Activated naive CD4-positive, alpha-beta T cell treated with anti-CD3 and anti-CD28 coated beads for 36 hours (primary cell): ENCODE measurements at regions not wholly inside any gene's neighbourhood (a gene's known extent, or its start where the extent isn't known, plus 50 kb on each side); places are given as distances from the start of the nearest gene placed in this dataset.

Experiments used
- CTCF ChIA-PET: fragments of 350-600 bp; sonication (Branson Sonifier 250); formaldehyde crosslinking; loops from one replicate; lab custom pipeline; 2021; ENCODE audit warnings: antibody characterized with exemption; lab: Charles Lee
- DNase-seq: peaks from one replicate; pipeline ENCODE4 v3.0.0-alpha.2; 2020
- H3K27ac Mint-ChIP-seq: one replicate; pipeline ENCODE4 v1.8.0; 2021; ENCODE audit warnings: mild to moderate bottlenecking, mixed read lengths
- H3K27me3 Mint-ChIP-seq: one replicate; pipeline ENCODE4 v1.8.0; 2021; ENCODE audit warnings: low read depth, mixed read lengths
- H3K36me3 Mint-ChIP-seq: one replicate; pipeline ENCODE4 v1.8.0; 2021; ENCODE audit warnings: low read depth, mixed read lengths
- H3K4me1 Mint-ChIP-seq: one replicate; pipeline ENCODE4 v1.8.0; 2021; ENCODE audit warnings: low read depth, mixed read lengths
- H3K4me3 Mint-ChIP-seq: one replicate; pipeline ENCODE4 v1.8.0; 2021; ENCODE audit warnings: mild to moderate bottlenecking, moderate library complexity, mixed read lengths
- H3K9me3 Mint-ChIP-seq: one replicate; pipeline ENCODE4 v1.8.0; 2021; ENCODE audit warnings: mixed read lengths
- intact Hi-C: fragments of 100-400 bp; cut with micrococcal nuclease; formaldehyde crosslinking; loops from one replicate; pipeline ENCODE4 v1.15.1; 2023

DNA sequence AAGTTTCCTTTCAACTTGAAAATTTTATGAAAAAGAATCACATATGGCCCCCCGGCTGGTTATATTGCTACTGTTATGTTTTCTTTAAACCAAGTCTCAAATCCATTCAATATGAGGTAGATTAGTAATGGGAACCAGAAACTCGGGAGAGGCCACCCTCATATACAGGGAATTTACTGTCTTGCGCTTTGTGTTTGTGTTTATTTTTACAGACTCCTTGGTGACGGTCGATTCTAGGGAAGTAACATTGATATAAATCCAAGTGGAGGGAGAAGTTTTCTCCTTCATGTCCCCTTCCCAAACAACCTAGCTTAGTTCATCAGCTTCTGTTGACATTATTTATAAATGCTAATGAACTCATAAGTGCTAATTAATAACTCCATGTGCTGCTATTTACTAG, 163.5 kb upstream of the LMO4 start:
- Mint-ChIP-seq H3K27ac (no peak overlapping the region), H3K4me1 (no peaks in the 10 kb centered on the region), H3K9me3 (no peaks in the 10 kb centered on the region), H3K36me3 (no peaks in the 10 kb centered on the region), H3K27me3 (peaks cover 12% of the 10 kb centered on the region), H3K4me3 (no peak overlapping the region)
- DNase-seq: no peak
- intact Hi-C loops: no loop called here
- CTCF ChIA-PET: no interaction called here

DNA sequence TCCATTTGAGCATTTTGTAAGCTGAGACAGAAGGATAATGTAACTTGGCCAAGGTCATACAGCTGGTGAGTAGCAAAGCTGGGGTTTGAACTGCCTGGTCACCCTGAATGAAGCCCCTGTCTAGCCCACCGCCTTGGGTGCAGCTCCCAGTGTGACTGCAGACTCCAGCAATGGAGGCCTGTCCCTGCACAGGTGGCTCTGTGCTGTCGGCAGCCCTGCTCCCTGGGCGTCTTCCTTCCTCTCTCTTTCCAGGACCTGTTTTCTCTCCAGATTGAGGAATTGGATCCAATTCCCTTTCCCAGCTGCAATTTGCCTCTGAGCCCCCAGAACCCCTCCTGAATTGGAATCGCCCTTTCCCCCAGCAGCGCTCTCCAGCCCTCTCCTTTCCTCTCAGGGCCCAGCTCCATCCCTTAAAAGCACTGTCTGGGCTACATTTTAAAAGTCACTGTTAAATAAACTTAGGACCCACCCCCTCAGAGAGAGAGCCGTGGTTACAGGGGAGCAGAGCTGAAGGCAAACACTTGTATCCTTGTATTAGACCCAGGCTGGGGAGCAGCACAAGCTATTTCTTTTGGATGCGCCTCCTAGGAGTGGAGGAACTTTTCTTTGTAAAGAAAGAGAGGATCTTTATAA, 161.4 kb upstream of the LMO4 start:
- Mint-ChIP-seq H3K4me1 (no peaks in the 10 kb centered on the region), H3K27me3 (peaks cover 12% of the 10 kb centered on the region), H3K27ac (no peak overlapping the region), H3K36me3 (no peaks in the 10 kb centered on the region), H3K4me3 (no peak overlapping the region), H3K9me3 (no peaks in the 10 kb centered on the region)
- CTCF ChIA-PET: no interaction called here
- intact Hi-C loops: no loop called here
- no peak for DNase-seq

DNA sequence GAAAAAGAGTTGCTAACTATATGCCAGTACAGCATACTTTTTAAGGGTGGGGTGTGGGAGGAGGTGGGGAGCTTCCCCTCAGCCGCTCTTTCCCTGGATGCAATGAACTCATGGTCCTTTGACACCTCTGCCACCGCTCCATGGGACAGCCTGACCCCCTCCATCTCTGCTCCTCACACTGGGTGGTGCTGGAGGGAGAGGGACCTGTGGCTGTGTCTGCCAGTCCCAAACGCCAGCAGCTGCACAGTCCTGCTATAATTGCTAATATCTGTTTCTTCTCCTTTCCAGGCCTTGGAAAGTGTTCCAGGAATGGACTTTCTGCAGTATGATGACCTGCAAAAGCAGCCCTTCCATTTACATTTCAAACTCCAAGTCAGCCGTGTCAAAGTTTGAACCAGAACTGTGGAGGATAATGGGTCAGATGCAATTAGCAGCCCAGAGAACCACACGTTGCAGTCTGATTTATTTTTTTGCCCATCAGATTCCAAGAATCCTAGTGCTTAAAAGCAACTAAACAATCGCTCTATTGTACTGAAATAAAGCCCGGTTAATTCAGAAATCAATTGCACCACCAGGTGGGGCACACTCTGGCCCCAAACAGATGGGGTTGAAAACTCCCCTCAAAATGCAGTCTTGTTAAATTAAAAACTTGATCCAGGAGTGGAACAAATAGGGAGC, 160.7 kb upstream of the LMO4 start:
- intact Hi-C loops: no loop called here
- peaks cover 12% of the 10 kb centered on the region for H3K27me3 Mint-ChIP-seq
- no peak overlapping the region for H3K4me3 Mint-ChIP-seq
- no peaks in the 10 kb centered on the region for H3K4me1 Mint-ChIP-seq
- H3K27ac Mint-ChIP-seq: no peak overlapping the region
- CTCF ChIA-PET: no interaction called here
- H3K36me3 Mint-ChIP-seq: no peaks in the 10 kb centered on the region
- H3K9me3 Mint-ChIP-seq: no peaks in the 10 kb centered on the region
- no peak for DNase-seq

DNA sequence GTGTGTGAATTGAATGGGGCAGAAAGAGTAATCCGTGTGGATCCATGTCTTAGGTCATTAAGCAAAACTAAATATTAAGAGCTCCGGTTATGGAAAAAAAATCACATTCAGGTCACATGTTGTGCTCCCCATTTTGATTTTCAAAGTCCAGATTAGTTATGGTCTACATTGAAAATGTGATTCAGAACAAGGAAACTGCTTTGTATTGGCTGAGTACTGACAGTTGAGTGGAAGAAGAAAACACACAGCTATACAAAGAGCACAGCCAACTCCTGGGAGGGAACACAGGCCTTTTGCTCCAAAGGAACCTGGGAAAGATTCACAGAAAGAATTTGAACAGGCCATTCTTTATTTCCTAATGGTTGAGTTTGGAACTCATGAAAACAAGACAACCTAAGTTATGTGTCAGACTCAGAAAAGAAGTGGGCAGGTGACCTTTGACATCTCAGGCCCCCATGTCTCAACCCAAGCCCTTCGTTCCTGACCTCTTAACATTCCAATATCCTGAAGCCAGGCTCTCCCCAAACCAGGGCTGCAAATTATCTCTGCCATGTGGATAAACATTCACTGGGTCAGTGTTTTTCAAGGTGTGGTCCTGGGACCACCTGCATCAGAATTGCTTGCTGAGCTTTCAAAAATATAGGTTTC, 159.3 kb upstream of the LMO4 start:
- H3K27ac Mint-ChIP-seq: no peak overlapping the region
- CTCF ChIA-PET: no interaction called here
- intact Hi-C loops: no loop called here

DNA sequence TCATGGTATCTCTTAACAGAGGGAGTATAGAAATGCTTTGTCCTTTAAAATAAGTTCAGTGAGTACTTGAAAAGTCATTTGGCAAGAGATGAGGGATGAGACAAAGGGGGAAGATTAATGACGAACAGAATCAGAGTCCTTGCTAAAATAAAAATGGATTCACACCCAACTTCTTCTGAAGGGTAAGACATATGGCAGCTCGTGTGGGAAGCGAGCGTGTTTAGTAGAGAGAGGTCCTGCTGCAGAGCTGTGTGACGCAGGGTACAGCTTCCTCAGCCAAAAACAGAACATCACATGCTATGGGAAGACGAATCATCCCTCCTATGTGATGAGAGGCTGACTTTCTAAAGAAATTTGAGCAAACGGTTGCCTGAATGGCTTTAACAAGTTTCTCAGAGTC, 158.5 kb upstream of the LMO4 start:
- no peaks in the 10 kb centered on the region for H3K9me3 Mint-ChIP-seq

More for the DNA sequence above, 159.3 kb upstream of the LMO4 start:
- Mint-ChIP-seq H3K27me3 (peaks cover 15% of the 10 kb centered on the region), H3K4me1 (no peaks in the 10 kb centered on the region), H3K4me3 (no peak overlapping the region), H3K36me3 (no peaks in the 10 kb centered on the region), H3K9me3 (no peaks in the 10 kb centered on the region)
- DNase-seq: no peak

DNA sequence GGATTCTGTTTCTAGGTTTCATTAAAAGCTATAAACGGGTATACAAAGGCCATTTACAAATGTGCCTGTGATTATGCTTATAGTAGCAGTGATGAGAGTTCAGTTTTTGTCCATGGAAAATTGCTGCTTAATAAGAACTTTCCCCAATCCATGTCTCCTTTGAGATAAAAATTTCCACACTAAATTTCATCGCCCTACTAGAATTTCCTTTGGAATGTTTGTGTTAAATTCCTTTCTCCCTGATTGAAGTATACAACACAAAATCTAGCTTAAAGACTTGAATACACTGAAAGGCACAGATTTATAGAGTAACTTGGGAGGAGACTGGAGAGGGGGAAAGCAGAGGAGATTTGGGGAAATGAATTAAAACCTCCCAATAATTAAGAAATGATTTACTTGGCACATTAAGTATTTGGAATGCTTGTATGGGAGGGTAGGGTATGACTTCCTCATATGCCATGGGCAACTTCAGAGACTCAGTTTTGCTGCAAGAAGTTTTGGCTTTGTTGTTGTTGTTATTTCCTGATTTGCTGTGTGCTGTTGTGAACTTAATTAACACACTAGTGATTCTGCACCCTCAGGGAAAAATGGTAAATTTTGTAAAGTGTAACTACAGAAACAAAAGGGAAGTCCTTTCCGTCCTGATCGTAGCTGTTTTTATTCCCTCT, 157.6 kb upstream of the LMO4 start:
- Mint-ChIP-seq H3K4me1 (no peaks in the 10 kb centered on the region), H3K27ac (no peak overlapping the region), H3K4me3 (no peak overlapping the region), H3K36me3 (no peaks in the 10 kb centered on the region), H3K9me3 (no peaks in the 10 kb centered on the region), H3K27me3 (peaks cover 24% of the 10 kb centered on the region)
- CTCF ChIA-PET: no interaction called here
- no peak for DNase-seq
- intact Hi-C loops: no loop called here

More for the DNA sequence above, 158.5 kb upstream of the LMO4 start:
- no peak for DNase-seq
- H3K27me3 Mint-ChIP-seq: peaks cover 22% of the 10 kb centered on the region
- no peak overlapping the region for H3K4me3 Mint-ChIP-seq
- H3K36me3 Mint-ChIP-seq: no peaks in the 10 kb centered on the region
- intact Hi-C loops: no loop called here
- no peak overlapping the region for H3K27ac Mint-ChIP-seq
- CTCF ChIA-PET: no interaction called here
- H3K4me1 Mint-ChIP-seq: no peaks in the 10 kb centered on the region

DNA sequence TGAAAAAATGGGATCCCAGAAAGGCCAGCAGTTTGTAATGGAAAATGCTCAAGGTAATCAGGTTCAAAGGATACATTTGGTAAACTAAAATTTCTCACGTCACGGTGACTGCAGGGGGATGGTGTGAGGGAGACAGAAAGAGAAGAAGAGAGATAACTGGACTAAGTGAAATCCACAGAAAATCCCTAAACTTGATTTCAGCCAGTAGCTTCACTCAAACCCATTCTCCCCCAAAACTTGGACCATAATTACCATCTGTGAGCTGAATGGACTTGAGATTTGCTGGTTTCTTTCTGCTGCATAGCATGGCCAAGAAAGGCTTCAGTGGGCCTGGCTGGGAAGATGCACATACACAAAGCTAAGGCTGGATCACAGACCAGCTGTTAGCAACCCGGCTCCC, 155.4 kb upstream of the LMO4 start:
- CTCF ChIA-PET: interaction anchor here (1.1 kb wide), 1 partner anchor 15 kb away, joined by 3 read pairs; no protein-coding TSS in a partner anchor
- no peak overlapping the region for H3K4me3 Mint-ChIP-seq
- no peaks in the 10 kb centered on the region for H3K9me3 Mint-ChIP-seq
- no peaks in the 10 kb centered on the region for H3K36me3 Mint-ChIP-seq
- peaks cover 19% of the 10 kb centered on the region for H3K27me3 Mint-ChIP-seq
- DNase-seq: no peak
- H3K4me1 Mint-ChIP-seq: no peaks in the 10 kb centered on the region
- no peak overlapping the region for H3K27ac Mint-ChIP-seq
- intact Hi-C loops: no loop called here

DNA sequence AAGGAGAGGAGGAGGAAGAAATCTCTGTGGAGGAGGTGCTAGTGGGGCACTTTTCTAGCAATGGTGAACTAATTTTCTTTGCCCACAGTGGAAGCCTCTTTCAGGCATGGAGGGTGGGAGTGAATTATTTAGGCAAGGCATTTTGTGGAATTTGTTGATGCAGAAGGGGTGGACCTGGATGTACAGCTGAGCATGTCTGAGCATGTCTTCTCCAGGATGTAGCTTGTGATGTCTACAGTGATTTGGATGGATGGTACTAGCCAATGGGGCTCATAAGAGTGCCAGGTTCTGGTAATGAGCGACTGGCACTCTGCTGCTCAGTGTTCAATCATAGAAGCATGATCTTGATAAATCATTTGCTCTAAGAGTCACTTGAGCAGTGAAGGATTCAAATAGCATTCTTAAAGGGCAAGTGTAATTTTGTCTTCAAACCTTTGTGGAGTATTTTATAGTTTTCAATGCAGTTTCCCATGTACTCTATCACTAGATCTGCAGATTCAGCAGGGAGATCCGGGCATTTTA, 153.9 kb upstream of the LMO4 start:
- intact Hi-C loops: no loop called here
- Mint-ChIP-seq H3K4me1 (no peaks in the 10 kb centered on the region), H3K27me3 (peaks cover 19% of the 10 kb centered on the region), H3K27ac (no peak overlapping the region), H3K9me3 (no peaks in the 10 kb centered on the region), H3K4me3 (no peak overlapping the region), H3K36me3 (no peaks in the 10 kb centered on the region)
- CTCF ChIA-PET: no interaction called here
- DNase-seq: no peak

DNA sequence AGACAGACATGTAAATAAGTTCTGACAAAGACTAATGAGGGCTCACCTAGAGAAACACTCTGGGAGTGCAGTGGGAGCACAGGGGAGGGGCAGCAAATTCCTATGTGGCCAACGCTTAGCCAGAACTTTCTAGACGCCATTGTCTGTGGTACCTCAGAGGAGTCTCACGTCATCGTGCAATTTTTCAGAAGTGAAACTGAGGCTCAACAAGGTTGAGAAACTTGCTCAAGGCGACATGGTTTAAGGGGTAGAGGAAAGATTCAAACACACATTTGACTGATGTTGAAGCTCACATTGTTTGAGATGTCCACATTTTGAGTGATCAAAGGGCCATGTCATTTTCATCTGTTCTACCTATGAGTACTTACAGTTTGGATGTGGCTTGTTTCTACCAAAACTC, 152.6 kb upstream of the LMO4 start:
- Mint-ChIP-seq H3K36me3 (no peaks in the 10 kb centered on the region), H3K9me3 (no peaks in the 10 kb centered on the region), H3K27ac (no peak overlapping the region), H3K27me3 (peaks cover 17% of the 10 kb centered on the region), H3K4me1 (no peaks in the 10 kb centered on the region), H3K4me3 (no peak overlapping the region)
- intact Hi-C loops: no loop called here
- DNase-seq: no peak
- CTCF ChIA-PET: no interaction called here

DNA sequence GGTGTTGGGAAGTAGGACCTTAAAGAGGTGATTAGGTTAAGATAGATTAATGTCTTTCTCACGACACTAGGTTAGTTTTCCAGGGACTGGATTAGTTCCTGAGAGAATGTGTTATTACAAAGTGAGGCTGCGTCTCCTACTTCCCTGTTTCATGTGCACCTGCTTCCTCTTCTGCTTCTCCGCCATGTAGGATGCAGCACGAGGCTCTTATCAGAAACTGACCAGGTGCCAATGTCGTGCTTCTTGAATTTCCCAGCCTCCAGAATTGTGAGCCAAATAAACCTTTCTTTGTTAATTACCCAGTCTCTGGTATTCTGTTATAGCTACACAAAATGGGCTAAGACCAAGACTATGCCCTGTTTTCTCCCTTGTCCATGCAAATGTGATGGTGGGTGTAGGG, 152.2 kb upstream of the LMO4 start:
- CTCF ChIA-PET: no interaction called here

DNA sequence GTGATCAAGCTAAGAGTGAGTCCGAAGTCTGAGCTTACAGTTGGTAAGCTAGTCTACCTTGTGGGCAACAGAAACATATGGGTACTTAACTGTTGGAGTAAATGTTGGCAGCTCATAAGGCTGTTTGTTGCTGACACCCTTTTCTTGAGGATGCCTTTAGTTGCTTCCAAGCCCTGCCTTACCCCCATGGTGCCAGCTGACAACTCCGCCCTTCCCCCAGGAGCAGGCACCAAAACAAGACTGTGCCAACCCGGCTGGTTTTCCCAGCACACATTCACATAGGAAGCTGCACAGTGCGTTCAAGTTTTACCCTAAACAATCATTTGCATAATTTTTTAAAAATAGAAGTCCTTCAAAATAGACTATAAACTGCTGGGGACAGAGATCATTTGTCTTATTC, 150.2 kb upstream of the LMO4 start:
- CTCF ChIA-PET: no interaction called here
- H3K4me1 Mint-ChIP-seq: no peaks in the 10 kb centered on the region

More for the DNA sequence above, 152.2 kb upstream of the LMO4 start:
- DNase-seq: no peak
- Mint-ChIP-seq H3K36me3 (no peaks in the 10 kb centered on the region), H3K9me3 (no peaks in the 10 kb centered on the region), H3K4me1 (no peaks in the 10 kb centered on the region), H3K27me3 (peaks cover 19% of the 10 kb centered on the region), H3K27ac (no peak overlapping the region), H3K4me3 (no peak overlapping the region)
- intact Hi-C loops: no loop called here

DNA sequence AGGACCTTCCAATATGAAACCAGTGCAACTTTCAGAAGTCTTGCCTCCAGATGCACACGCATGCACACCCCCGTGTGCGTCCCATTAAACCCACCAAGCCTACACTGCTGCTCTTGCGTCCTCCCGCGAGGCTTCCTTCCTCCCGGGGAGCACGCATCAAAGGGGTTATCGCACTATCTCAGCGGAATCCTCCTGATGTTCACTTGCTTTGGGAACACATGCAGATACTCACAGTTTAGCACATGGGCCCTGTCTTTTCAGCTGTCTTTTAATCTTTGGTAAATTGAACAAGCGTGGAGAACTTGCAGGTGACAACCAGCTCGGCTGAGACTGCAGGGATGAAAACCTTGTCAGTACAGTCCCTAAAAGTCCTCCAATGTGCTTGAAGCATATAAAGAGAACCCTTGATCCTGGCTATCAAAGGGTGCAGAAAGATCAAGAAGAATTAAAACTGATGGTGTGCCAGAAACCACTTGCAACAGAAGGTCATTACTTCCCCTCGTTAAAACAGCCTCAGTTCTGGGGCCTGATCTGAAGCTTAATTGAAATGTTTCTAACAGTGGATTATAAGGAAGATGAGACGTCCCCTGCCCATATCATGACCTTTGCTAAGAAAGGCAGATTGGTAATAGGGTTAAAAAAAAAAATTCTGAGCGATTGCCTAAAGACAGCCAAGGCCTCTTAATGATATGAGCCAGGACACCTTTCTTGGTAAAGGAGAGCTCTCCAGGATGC, 149.4 kb upstream of the LMO4 start:
- CTCF ChIA-PET: no interaction called here
- Mint-ChIP-seq H3K4me1 (no peaks in the 10 kb centered on the region), H3K9me3 (no peaks in the 10 kb centered on the region), H3K27me3 (peaks cover 18% of the 10 kb centered on the region), H3K27ac (no peak overlapping the region), H3K4me3 (no peak overlapping the region), H3K36me3 (no peaks in the 10 kb centered on the region)
- intact Hi-C loops: no loop called here
- DNase-seq: no peak

More for the DNA sequence above, 150.2 kb upstream of the LMO4 start:
- no peaks in the 10 kb centered on the region for H3K36me3 Mint-ChIP-seq
- H3K9me3 Mint-ChIP-seq: no peaks in the 10 kb centered on the region
- no peak for DNase-seq
- H3K27me3 Mint-ChIP-seq: peaks cover 20% of the 10 kb centered on the region
- intact Hi-C loops: no loop called here
- H3K4me3 Mint-ChIP-seq: no peak overlapping the region
- no peak overlapping the region for H3K27ac Mint-ChIP-seq
